Tibial artery (tissue), 4 donors: ENCODE measurements at regions not wholly inside any gene's neighbourhood (a gene's known extent, or its start where the extent isn't known, plus 50 kb on each side); places are given as distances from the start of the nearest gene placed in this dataset.

ENCODE experiments used
- DNase-seq, 2 donors: peaks; one replicate each; pipeline ENCODE4 v3.0.0-alpha.2; 2019
- H3K27ac ChIP-seq, 2 donors: fragments of 200-600 bp; sonication (generic) in 1 of 2; 1 replicate in 1 of 2; 2 replicates in 1 of 2; pipeline ENCODE4 v1.5.1; 2018 to 2019; ENCODE audit warnings: mild to moderate bottlenecking in 1 of 2
- H3K27me3 ChIP-seq, 2 donors: fragments of 200-600 bp; sonication (generic) in 1 of 2; one replicate each; pipeline versions ENCODE4 v1.5.1 to v1.6.0; 2016 to 2019
- H3K36me3 ChIP-seq, 3 donors: fragments of 200-600 bp; sonication (generic) in 2 of 3; one replicate each; pipeline ENCODE4 v1.5.1; 2016 to 2019; ENCODE audit warnings: mild to moderate bottlenecking in 2 of 3
- H3K4me1 ChIP-seq, 4 donors: fragments of 200-600 bp; sonication (generic) in 2 of 4; 1 replicate in 3 of 4; 2 replicates in 1 of 4; pipeline ENCODE4 v1.5.1; 2016 to 2019
- H3K4me3 ChIP-seq, 2 donors: fragments of 200-600 bp; sonication (generic) in 1 of 2; 1 replicate in 1 of 2; 2 replicates in 1 of 2; pipeline ENCODE4 v1.5.1; 2018 to 2019; ENCODE audit warnings: mild to moderate bottlenecking in 2 of 2
- H3K9me3 ChIP-seq, 3 donors: fragments of 200-600 bp; sonication (generic) in 1 of 3; one replicate each; pipeline ENCODE4 v1.5.1; 2016 to 2019
- CTCF ChIP-seq, 2 experiments: fragments of 200-600 bp in 1 of 2; fragments of 450-650 bp in 1 of 2; IDR thresholded peaks; one replicate each; pipeline ENCODE4 v1.5.1; 2017 to 2019; ENCODE audit warnings: antibody characterized with exemption in 2 of 2, mild to moderate bottlenecking in 1 of 2, moderate library complexity in 1 of 2
- intact Hi-C: fragments of 100-400 bp; cut with DNase I; formaldehyde crosslinking; loops from one replicate; pipeline ENCODE4 v1.15.0; 2023; ENCODE audit warnings: low total_unique reads

- Histone ChIP-seq H3K27ac (no peak overlapping the region), H3K4me1 (no peaks in the 10 kb centered on the region), H3K9me3 (no peaks in the 10 kb centered on the region), H3K27me3 (no peaks in the 10 kb centered on the region), H3K36me3 (no peaks in the 10 kb centered on the region), H3K4me3 (no peak overlapping the region)
- TF ChIP-seq CTCF (IDR thresholded peaks at IDR 0.05): no peak
- DNase-seq: no peak
- intact Hi-C loops: loop anchor here (10.0 kb wide), 1 partner anchor 255 kb away; no protein-coding TSS in a partner anchor
Observed at GRCh38 chr3:168469436-168469835, 373.7 kb upstream of the GOLIM4 start.

- H3K4me3 ChIP-seq: no peak overlapping the region
- TF ChIP-seq CTCF (IDR thresholded peaks at IDR 0.05): no peak
- H3K4me1 ChIP-seq: no peaks in the 10 kb centered on the region
- peaks cover 0 to 3% (median under 1%) of the 10 kb centered on the region in 3 donors for H3K9me3 ChIP-seq
- intact Hi-C loops: loop anchor here (10.0 kb wide), 1 partner anchor 252 kb away; no protein-coding TSS in a partner anchor
- no peaks in the 10 kb centered on the region for H3K27me3 ChIP-seq
- DNase-seq: no peak
- H3K27ac ChIP-seq: no peak overlapping the region
- no peaks in the 10 kb centered on the region for H3K36me3 ChIP-seq
Observed at GRCh38 chr3:168467115-168467714, 371.5 kb upstream of the GOLIM4 start.

GRCh38 chr3:168461793-168462192 lies 366.1 kb upstream of the GOLIM4 start:
- intact Hi-C loops: loop anchor here (10.0 kb wide), 1 partner anchor 247 kb away; no protein-coding TSS in a partner anchor
- Histone ChIP-seq H3K27ac (no peak overlapping the region), H3K4me3 (no peak overlapping the region), H3K27me3 (no peaks in the 10 kb centered on the region), H3K4me1 (no peaks in the 10 kb centered on the region), H3K9me3 (peaks cover 3 to 13% (median 8%) of the 10 kb centered on the region in 3 donors), H3K36me3 (no peaks in the 10 kb centered on the region)
- no peak for DNase-seq
- TF ChIP-seq CTCF (IDR thresholded peaks at IDR 0.05): no peak

GRCh38 chr3:168459226-168459784 lies 363.6 kb upstream of the GOLIM4 start:
- H3K4me1 ChIP-seq: no peaks in the 10 kb centered on the region
- H3K27ac ChIP-seq: no peak overlapping the region
- no peak for DNase-seq
- peaks cover 3 to 13% (median 8%) of the 10 kb centered on the region in 3 donors for H3K9me3 ChIP-seq
- H3K36me3 ChIP-seq: no peaks in the 10 kb centered on the region
- TF ChIP-seq CTCF (IDR thresholded peaks at IDR 0.05): no peak
- no peak overlapping the region for H3K4me3 ChIP-seq
- intact Hi-C loops: no loop called here
- H3K27me3 ChIP-seq: no peaks in the 10 kb centered on the region

- peaks cover 3 to 13% (median 8%) of the 10 kb centered on the region in 3 donors for H3K9me3 ChIP-seq
Observed at GRCh38 chr3:168457954-168458539, 362.3 kb upstream of the GOLIM4 start.

More at GRCh38 chr3:168457954-168458539, 362.3 kb upstream of the GOLIM4 start:
- H3K27me3 ChIP-seq: no peaks in the 10 kb centered on the region
- no peak overlapping the region for H3K27ac ChIP-seq
- no peaks in the 10 kb centered on the region for H3K36me3 ChIP-seq
- intact Hi-C loops: no loop called here
- DNase-seq: no peak
- H3K4me3 ChIP-seq: no peak overlapping the region
- no peak for TF ChIP-seq CTCF (IDR thresholded peaks at IDR 0.05)
- H3K4me1 ChIP-seq: no peaks in the 10 kb centered on the region
